Testis (tissue), 2 donors: ENCODE measurements at regions not wholly inside any gene's neighbourhood (a gene's known extent, or its start where the extent isn't known, plus 50 kb on each side); places are given as distances from the start of the nearest gene placed in this dataset.

Experiments
- POLR2A ChIP-seq: fragments of 450-650 bp; IDR thresholded peaks from one replicate; pipeline ENCODE4 v1.6.1; 2017; ENCODE audit warnings: antibody characterized with exemption, mild to moderate bottlenecking, moderate library complexity
- TF ChIP-seq, protein P1 (sequence below), 3 experiments: fragments of 450-650 bp in 2 of 3; fragments of 200-600 bp in 1 of 3; sonication (generic) in 1 of 3; IDR thresholded peaks; one replicate each; pipeline ENCODE4 v1.5.1; 2016 to 2019; ENCODE audit warnings: antibody characterized with exemption in 3 of 3, mild to moderate bottlenecking in 2 of 3, moderate library complexity in 1 of 3

- TF ChIP-seq, protein P1, sequence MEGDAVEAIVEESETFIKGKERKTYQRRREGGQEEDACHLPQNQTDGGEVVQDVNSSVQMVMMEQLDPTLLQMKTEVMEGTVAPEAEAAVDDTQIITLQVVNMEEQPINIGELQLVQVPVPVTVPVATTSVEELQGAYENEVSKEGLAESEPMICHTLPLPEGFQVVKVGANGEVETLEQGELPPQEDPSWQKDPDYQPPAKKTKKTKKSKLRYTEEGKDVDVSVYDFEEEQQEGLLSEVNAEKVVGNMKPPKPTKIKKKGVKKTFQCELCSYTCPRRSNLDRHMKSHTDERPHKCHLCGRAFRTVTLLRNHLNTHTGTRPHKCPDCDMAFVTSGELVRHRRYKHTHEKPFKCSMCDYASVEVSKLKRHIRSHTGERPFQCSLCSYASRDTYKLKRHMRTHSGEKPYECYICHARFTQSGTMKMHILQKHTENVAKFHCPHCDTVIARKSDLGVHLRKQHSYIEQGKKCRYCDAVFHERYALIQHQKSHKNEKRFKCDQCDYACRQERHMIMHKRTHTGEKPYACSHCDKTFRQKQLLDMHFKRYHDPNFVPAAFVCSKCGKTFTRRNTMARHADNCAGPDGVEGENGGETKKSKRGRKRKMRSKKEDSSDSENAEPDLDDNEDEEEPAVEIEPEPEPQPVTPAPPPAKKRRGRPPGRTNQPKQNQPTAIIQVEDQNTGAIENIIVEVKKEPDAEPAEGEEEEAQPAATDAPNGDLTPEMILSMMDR (IDR thresholded peaks at IDR 0.05), result no peak
- no peak for TF ChIP-seq POLR2A
Observed at GRCh38 chr12:97984974-97985580, 522.5 kb downstream of the RMST start.
